ENCODE measurements at regions not wholly inside any gene's neighbourhood (a gene's known extent, or its start where the extent isn't known, plus 50 kb on each side); places are given as distances from the start of the nearest gene placed in this dataset.

GRCh38 chr18:41700416-41700815 lies 254.6 kb upstream of the PIK3C3 start:
- Histone ChIP-seq H4K20me1 (ENCODE audit: low read length) (no peaks in the 10 kb centered on the region), H3K4me3 (ENCODE audit: low read length) (no peak overlapping the region), H3K9me2 (replicated peaks; ENCODE audit: low read length) (no peaks in the 10 kb centered on the region), H3K9me3 (ENCODE audit: low read length) (no peaks in the 10 kb centered on the region), H2AFZ (ENCODE audit: low read length) (no peak overlapping the region), H3F3A (ENCODE audit: low read length, unreplicated experiment) (no peaks in the 10 kb centered on the region), H3K4me1 (ENCODE audit: insufficient read depth, low read length) (no peaks in the 10 kb centered on the region), H3K4me2 (ENCODE audit: low read length) (no peak overlapping the region), H3K27me3 (ENCODE audit: low read length) (no peaks in the 10 kb centered on the region), H3K27ac (ENCODE audit: low read length) (no peak overlapping the region), H3K9ac (ENCODE audit: low read length) (no peak overlapping the region), H3K36me3 (ENCODE audit: low read depth, low read length) (no peaks in the 10 kb centered on the region), H3K79me2 (ENCODE audit: low read length) (no peaks in the 10 kb centered on the region)
- ATAC-seq (no peak), DNase-seq (no peak)
- CTCF ChIA-PET: no interaction called here
- intact Hi-C loops (cut with micrococcal nuclease): no loop called here
- no TSS peak for BruUV-seq (replicated peaks)
- TF ChIP-seq, protein P1, sequence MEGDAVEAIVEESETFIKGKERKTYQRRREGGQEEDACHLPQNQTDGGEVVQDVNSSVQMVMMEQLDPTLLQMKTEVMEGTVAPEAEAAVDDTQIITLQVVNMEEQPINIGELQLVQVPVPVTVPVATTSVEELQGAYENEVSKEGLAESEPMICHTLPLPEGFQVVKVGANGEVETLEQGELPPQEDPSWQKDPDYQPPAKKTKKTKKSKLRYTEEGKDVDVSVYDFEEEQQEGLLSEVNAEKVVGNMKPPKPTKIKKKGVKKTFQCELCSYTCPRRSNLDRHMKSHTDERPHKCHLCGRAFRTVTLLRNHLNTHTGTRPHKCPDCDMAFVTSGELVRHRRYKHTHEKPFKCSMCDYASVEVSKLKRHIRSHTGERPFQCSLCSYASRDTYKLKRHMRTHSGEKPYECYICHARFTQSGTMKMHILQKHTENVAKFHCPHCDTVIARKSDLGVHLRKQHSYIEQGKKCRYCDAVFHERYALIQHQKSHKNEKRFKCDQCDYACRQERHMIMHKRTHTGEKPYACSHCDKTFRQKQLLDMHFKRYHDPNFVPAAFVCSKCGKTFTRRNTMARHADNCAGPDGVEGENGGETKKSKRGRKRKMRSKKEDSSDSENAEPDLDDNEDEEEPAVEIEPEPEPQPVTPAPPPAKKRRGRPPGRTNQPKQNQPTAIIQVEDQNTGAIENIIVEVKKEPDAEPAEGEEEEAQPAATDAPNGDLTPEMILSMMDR (conservative IDR thresholded peaks at IDR 0.05; ENCODE audit: low read depth, low read length): no peak
- TF ChIP-seq EZH2phosphoT487 (IDR thresholded peaks at IDR 0.05; ENCODE audit: borderline replicate concordance, low read length) (no peak), EZH2 (IDR thresholded peaks at IDR 0.05; ENCODE audit: low read length, unreplicated experiment) (no peak)
- POLR2A ChIA-PET (ENCODE audit: unreplicated experiment): no interaction called here

GRCh38 chr18:41695441-41695840 lies 259.6 kb upstream of the PIK3C3 start:
- intact Hi-C loops (cut with micrococcal nuclease): no loop called here
- no peak overlapping the region for H3K4me3 ChIP-seq (ENCODE audit: low read length)
- H3K4me1 ChIP-seq (ENCODE audit: insufficient read depth, low read length): no peaks in the 10 kb centered on the region
- no peak overlapping the region for H3K9ac ChIP-seq (ENCODE audit: low read length)
- H4K20me1 ChIP-seq (ENCODE audit: low read length): no peaks in the 10 kb centered on the region
- ATAC-seq (no peak), DNase-seq (no peak)
- H3K4me2 ChIP-seq (ENCODE audit: low read length): peak overlapping the region; percentile 26; the same call in 1 of the 2 replicates
- ChIA-PET CTCF (no interaction called here), POLR2A (ENCODE audit: unreplicated experiment) (no interaction called here)
- no peaks in the 10 kb centered on the region for H3K27me3 ChIP-seq (ENCODE audit: low read length)
- H3K9me3 ChIP-seq (ENCODE audit: low read length): no peaks in the 10 kb centered on the region
- H3K79me2 ChIP-seq (ENCODE audit: low read length): no peaks in the 10 kb centered on the region
- no peaks in the 10 kb centered on the region for H3K36me3 ChIP-seq (ENCODE audit: low read depth, low read length)
- no peaks in the 10 kb centered on the region for H3F3A ChIP-seq (ENCODE audit: low read length, unreplicated experiment)
- no peaks in the 10 kb centered on the region for H3K9me2 ChIP-seq (replicated peaks; ENCODE audit: low read length)
- no peak overlapping the region for H2AFZ ChIP-seq (ENCODE audit: low read length)
- no peak overlapping the region for H3K27ac ChIP-seq (ENCODE audit: low read length)
- TF ChIP-seq EZH2 (IDR thresholded peaks at IDR 0.05; ENCODE audit: low read length, unreplicated experiment) (no peak), EZH2phosphoT487 (IDR thresholded peaks at IDR 0.05; ENCODE audit: borderline replicate concordance, low read length) (no peak)
- TF ChIP-seq, protein P1 (conservative IDR thresholded peaks at IDR 0.05; ENCODE audit: low read depth, low read length): no peak
- no TSS peak for BruUV-seq (replicated peaks)

GRCh38 chr18:41693008-41693407 lies 262.0 kb upstream of the PIK3C3 start:
- H3K27ac ChIP-seq (ENCODE audit: low read length): no peak overlapping the region
- no peaks in the 10 kb centered on the region for H3K9me3 ChIP-seq (ENCODE audit: low read length)
- ATAC-seq (no peak), DNase-seq (no peak)
- TF ChIP-seq EZH2 (IDR thresholded peaks at IDR 0.05; ENCODE audit: low read length, unreplicated experiment) (no peak), EZH2phosphoT487 (IDR thresholded peaks at IDR 0.05; ENCODE audit: borderline replicate concordance, low read length) (no peak)
- TF ChIP-seq, protein P1 (conservative IDR thresholded peaks at IDR 0.05; ENCODE audit: low read depth, low read length): no peak
- no peaks in the 10 kb centered on the region for H4K20me1 ChIP-seq (ENCODE audit: low read length)
- no peak overlapping the region for H2AFZ ChIP-seq (ENCODE audit: low read length)
- no peaks in the 10 kb centered on the region for H3K79me2 ChIP-seq (ENCODE audit: low read length)
- H3K4me3 ChIP-seq (ENCODE audit: low read length): no peak overlapping the region
- H3K9ac ChIP-seq (ENCODE audit: low read length): no peak overlapping the region
- ChIA-PET POLR2A (ENCODE audit: unreplicated experiment) (no interaction called here), CTCF (no interaction called here)
- H3F3A ChIP-seq (ENCODE audit: low read length, unreplicated experiment): no peaks in the 10 kb centered on the region
- no peaks in the 10 kb centered on the region for H3K9me2 ChIP-seq (replicated peaks; ENCODE audit: low read length)
- H3K4me2 ChIP-seq (ENCODE audit: low read length): no peak overlapping the region
- H3K27me3 ChIP-seq (ENCODE audit: low read length): no peaks in the 10 kb centered on the region
- no peaks in the 10 kb centered on the region for H3K4me1 ChIP-seq (ENCODE audit: insufficient read depth, low read length)
- no peaks in the 10 kb centered on the region for H3K36me3 ChIP-seq (ENCODE audit: low read depth, low read length)
- intact Hi-C loops (cut with micrococcal nuclease): no loop called here
- no TSS peak for BruUV-seq (replicated peaks)
